Amygdala (tissue), 56 donors: ENCODE measurements at regions not wholly inside any gene's neighbourhood (a gene's known extent, or its start where the extent isn't known, plus 50 kb on each side); places are given as distances from the start of the nearest gene placed in this dataset.
A peak's percentile ranks its signal among the peaks of the same experiment; 100 is the strongest.
"Not testable (repeated sequence)": the region's sequence is repeated elsewhere in the genome, so short reads cannot be mapped to it uniquely, and the experiment has no call there.

Source experiments
- DNase-seq, 56 donors: peaks; one replicate each; lab custom pipeline; 2025; lab: John Stamatoyannopoulos, UW

GRCh38 chr18:68387246-68387645, 327.7 kb downstream of the TMX3 start:
- DNase-seq = no peak

GRCh38 chr18:68383979-68384378, 330.9 kb downstream of the TMX3 start:
- DNase-seq = not testable (repeated sequence)

GRCh38 chr18:68376926-68377325, 338.0 kb downstream of the TMX3 start:
- no peak for DNase-seq

- no peak for DNase-seq
Observed at GRCh38 chr18:68362907-68363306, 352.0 kb downstream of the TMX3 start.

GRCh38 chr18:68355637-68356036, 359.3 kb downstream of the TMX3 start:
- DNase-seq = no peak

- no peak for DNase-seq
Observed at GRCh38 chr18:68354176-68354575, 360.7 kb downstream of the TMX3 start.

- no peak for DNase-seq
Observed at GRCh38 chr18:68342039-68342659, 372.8 kb downstream of the TMX3 start.

- no peak for DNase-seq
Observed at GRCh38 chr18:68340606-68341005, 374.3 kb downstream of the TMX3 start.

- no peak for DNase-seq
Observed at GRCh38 chr18:68330658-68331057, 384.2 kb downstream of the TMX3 start.

- no peak for DNase-seq
Observed at GRCh38 chr18:68323921-68324320, 391.0 kb downstream of the TMX3 start.

GRCh38 chr18:68316636-68317035, 398.3 kb downstream of the TMX3 start:
- no peak for DNase-seq

GRCh38 chr18:68314403-68314802, 400.5 kb downstream of the TMX3 start:
- no peak for DNase-seq

- no peak for DNase-seq
Observed at GRCh38 chr18:68301441-68301840, 413.5 kb downstream of the TMX3 start.

- DNase-seq = no peak
Observed at GRCh38 chr18:68299906-68300305, 415.0 kb downstream of the TMX3 start.

GRCh38 chr18:68298330-68298729, 416.6 kb downstream of the TMX3 start:
- DNase-seq = peak in 2 of 56 donors; percentile 5 to 16

- DNase-seq = no peak
Observed at GRCh38 chr18:68288408-68288807, 426.5 kb downstream of the TMX3 start.

GRCh38 chr18:68284236-68284780, 430.6 kb downstream of the TMX3 start:
- no peak for DNase-seq

GRCh38 chr18:68283834-68284233, 431.1 kb downstream of the TMX3 start:
- no peak for DNase-seq

GRCh38 chr18:68282232-68282631, 432.7 kb downstream of the TMX3 start:
- no peak for DNase-seq

- no peak for DNase-seq
Observed at GRCh38 chr18:68275616-68276015, 439.3 kb downstream of the TMX3 start.

GRCh38 chr18:68270017-68270416, 444.9 kb downstream of the TMX3 start:
- DNase-seq = no peak

- no peak for DNase-seq
Observed at GRCh38 chr18:68267583-68267982, 447.3 kb downstream of the TMX3 start.

GRCh38 chr18:68263481-68263880, 451.4 kb downstream of the TMX3 start:
- no peak for DNase-seq
